Globus pallidus (tissue), 1 donor: ENCODE measurements at regions not wholly inside any gene's neighbourhood (a gene's known extent, or its start where the extent isn't known, plus 50 kb on each side); places are given as distances from the start of the nearest gene placed in this dataset.
"Not testable (repeated sequence)": the region's sequence is repeated elsewhere in the genome, so short reads cannot be mapped to it uniquely, and the experiment has no call there.

ENCODE experiments used
- DNase-seq: peaks from one replicate; pipeline ENCODE4 v3.0.0-alpha.2; 2015; ENCODE audit warnings: low spot score

DNA sequence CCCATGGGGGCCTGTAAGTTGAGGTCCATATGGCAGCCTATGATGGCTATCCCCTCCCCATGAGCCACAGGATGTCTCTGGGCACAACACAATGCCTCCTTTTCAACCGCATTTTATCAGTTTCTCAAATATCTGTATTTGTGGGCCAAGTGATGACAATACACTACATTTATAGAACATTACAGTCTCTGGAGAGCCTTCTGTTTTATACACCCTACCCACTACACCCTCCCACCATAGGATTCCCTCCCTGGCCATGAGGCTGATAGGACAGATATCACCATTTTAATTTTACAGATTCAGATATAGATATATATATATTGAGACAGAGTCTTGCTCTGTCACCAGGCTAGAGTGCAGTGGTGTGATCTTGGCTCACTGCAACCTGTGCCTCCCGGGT lies 236.8 kb downstream of the ENC1 start:
- no peak for DNase-seq

GRCh38 chr5:74402553-74402952 lies 238.0 kb downstream of the ENC1 start:
- no peak for DNase-seq

- DNase-seq, result no peak
These were observed 238.6 kb downstream of the ENC1 start for GRCh38 chr5:74401946-74402320.

GRCh38 chr5:74401281-74401945 lies 239.1 kb downstream of the ENC1 start:
- DNase-seq, result no peak

DNA sequence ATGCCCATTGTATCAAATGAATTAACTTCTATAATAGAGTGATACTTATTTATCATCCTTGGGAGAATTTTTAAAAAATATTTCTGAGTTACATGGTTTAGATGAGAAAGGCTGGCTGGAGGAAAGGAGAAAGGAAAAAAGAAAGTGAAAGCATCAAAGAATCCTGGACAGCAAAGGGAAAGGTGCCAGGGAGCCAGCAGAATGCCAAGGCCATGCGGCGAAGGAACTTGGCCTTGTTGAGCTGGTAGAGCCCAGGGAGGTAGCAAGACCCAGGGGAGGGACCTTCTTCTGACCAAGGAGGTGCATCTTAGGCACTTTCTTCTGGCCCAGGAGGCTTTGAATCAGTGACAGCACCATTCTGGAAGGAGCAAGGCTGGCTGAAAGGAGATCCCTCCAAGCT lies 240.5 kb downstream of the ENC1 start:
- DNase-seq, result no peak

DNA sequence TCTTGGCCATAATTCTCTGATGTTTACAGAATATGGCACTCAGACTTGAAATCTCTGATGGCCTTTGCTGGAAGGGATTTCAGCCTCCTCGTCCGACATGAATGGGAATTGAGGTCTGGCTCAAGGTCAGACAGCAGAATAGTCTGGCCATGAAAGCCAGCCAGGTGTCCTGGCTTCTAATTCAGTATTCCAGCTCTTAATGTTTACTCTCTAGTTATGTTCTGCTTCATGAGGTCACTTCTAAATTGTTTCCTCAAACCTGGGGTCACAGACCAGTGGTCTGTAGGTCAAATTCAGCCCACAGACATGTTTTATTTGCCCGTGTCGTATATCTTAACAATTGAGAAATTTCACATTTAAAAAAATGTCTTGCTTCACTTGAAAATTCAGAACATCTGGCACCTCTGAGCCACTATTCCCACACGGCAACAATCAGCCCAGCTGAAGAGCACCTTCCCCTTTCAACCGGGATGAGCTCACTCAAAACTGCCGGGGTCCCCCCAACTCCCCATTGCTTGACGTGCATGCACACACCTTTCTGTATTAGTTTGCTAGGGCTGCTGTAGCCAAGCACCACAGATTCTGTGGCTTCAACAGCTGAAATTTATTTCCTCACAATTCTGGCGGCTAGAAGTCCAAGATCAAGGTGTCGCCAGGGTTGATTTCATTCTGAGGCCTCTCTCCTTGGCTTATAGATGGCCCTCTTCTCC lies 243.5 kb downstream of the ENC1 start:
- DNase-seq, result no peak

- DNase-seq, result no peak
These were observed 245.3 kb downstream of the ENC1 start for GRCh38 chr5:74394916-74395880.

- DNase-seq, result no peak
These were observed 246.0 kb downstream of the ENC1 start for GRCh38 chr5:74394528-74394915.

DNA sequence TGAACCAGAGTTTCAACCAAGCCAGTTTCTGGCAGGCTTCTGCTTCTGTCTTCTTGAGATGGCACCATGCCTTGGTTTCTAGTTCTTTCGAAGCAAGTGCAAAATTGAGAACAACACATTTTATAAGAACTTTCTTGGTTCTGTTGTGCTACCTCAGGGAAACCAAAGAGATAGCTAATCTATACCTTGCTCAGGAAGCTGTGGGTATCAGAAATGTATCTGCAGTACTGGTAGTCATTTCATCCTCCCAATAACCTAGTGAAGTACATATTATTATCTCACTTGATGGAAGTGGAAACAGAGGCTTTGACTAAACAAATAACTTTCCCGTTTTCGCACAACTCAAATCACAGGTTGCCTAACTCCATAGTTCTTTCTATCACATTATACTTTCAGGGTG lies 246.6 kb downstream of the ENC1 start:
- no peak for DNase-seq

GRCh38 chr5:74392711-74393351 lies 247.7 kb downstream of the ENC1 start:
- no peak for DNase-seq

DNA sequence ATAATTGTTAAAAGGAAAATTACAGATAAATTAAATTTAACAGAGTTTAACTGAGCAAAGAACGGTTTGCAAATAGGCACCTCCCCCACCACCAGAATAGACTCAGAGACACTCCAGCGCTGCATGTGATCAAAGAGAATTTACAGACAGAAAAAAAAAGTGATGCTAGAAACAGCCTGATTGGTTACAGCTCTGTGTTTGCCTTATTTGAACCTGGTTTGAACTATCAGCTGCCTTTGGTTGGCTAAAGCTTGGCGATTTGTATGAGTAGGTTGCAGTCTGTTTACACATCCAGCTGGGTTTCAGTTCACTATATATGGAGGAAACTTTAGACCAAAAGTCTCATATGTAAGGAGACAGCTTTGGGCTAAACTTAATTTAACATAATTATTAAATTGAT lies 249.1 kb downstream of the ENC1 start:
- no peak for DNase-seq

GRCh38 chr5:74390822-74391221 lies 249.7 kb downstream of the ENC1 start:
- no peak for DNase-seq

DNA sequence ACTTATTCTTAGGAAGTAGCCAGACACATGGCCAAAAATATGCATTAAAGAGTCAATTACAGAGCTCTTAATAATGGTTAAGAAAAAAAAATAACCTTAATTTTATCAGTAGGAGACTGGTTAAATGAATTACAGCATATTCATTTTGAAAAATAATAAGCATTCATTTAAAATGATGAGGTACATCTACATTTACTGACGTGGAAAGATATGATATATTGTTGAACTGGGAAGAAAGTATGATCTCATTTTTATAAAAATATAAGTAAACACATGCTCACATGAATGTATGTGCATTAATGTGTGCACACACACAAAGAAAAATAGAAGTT lies 250.3 kb downstream of the ENC1 start:
- no peak for DNase-seq

DNA sequence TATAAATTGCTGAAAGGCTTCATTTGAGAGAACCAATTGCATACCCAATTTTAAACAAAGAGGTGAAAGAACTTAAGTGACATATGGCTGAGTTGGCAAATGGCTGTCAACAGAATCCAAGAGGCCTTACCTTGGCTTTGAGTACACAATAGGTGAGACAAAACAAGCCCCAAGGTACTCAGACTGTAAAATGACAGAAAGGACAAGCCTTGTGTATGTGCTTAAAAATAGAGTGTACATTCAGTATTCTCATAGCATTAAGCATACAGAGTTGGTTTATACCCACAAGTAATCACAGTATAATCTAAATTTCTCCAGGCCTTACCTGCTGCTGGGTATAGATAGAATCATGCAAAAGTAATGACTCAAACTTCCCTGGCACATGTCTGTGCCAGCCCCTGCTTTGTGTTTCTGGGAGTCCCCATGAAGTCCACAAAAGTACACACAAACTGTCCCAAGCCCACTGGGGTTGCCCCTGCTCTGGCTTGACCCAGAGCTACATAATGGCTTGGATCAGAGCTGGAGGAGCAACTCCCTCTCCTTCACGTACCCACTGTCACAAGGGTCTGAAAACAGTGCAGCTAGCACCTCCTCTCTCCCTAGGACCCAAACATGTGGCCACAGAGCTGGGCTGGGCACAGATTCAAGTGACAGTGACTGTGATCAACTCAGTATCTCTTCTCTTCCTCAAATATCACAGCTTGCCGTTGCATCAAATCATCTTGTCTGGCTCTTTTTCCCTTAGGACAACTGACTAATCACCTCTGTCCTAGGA lies 250.8 kb downstream of the ENC1 start:
- no peak for DNase-seq

DNA sequence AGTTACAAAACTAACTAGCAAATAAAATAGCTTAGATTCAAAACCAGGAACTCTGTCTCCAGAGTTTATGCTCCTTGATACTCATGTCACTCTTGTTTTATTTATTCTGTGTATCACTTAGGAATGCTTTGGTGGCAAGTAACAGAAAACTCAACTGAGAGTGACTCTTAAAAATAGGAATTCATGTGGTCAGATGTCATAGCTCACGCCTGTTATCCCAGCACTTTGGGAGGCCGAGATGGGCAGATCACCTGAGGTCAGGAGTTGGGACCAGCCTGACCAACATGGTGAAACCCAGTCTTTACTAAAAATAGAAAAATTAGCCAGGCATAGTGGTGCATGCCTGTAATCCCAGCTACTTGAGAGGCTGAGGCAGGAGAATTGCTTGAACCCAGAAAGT lies 252.1 kb downstream of the ENC1 start:
- not testable (repeated sequence) for DNase-seq

DNA sequence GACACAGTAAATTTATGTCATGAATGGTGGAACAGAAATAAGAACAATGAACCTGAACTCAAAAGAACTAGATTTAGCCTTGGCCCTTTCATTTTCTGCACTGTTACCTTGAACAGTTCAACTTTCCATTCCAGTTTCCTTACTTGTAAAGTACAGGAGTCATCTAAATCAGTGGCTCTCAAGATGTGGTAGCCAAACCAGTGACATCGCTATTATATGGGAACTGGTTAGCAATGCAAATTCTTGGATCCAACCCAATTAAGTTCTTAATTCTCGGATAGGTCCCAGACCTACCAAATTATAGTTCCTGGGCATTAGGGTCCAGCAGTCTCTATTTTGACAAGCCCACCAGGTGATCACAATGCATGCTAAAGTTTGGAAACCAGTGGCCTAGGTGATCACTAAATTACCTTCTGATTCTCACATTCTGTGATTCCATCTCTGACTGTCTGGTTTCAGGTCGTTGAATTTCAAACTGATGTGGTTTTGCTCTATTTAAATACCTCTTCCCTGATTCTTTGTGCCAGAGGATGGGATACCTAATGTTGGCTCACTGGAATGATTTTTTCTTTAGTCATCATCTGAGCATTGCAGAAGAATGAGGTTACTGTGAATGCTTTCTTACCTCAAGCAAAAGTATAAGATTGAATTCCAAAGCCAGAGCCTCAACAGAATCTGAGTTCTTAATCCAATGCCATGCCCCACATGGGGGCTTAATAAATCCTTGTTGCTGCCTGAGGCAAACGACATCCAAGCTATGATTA lies 253.8 kb downstream of the ENC1 start:
- DNase-seq, result no peak

DNA sequence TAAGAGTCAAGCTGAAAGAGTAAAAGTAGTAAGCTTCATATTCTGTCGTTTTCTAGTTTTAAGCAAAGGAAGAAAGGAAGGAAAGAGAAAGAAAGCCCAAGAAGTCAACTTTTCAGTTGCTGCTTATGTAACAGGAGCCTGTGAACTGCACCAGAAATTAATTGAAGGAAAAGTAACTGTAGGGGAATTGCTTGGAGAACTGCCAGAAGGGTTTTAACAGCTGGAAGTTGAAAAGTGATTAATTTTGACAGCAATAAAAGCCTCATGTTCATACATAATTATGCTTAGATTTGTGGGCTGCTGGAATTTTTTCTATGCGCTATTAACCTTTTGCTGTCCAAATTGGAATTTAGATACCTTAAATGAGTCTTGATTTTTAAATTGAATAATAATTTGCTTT lies 255.7 kb downstream of the ENC1 start:
- DNase-seq, result no peak

DNA sequence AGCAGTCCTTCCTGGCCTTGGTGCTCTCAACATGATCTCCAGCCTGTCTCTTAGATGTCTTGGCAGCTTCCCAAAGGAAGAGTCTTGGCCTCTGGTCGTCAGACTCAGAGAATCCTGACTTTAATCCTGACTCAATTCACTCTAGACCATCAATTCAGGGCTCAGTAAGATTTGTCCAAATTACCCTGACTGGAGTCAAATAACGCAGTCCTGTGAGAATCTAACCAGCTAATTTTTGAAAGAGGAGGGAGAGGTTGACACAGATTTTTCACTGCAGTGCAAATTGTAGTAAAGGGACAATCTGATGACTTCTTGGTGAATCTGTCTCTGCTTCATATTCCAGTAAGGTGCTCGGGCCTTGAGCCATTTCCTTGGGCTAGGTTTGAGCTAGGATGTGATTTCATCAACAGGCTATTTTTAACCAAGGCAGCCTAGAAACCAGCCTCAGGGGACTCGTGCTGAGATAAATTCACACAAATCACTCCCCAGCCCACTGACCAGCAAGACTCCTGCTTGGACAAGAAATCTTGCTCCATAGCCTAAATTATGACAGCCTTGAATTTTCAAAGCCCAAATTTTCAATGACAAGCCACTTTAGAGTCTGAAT lies 257.4 kb downstream of the ENC1 start:
- DNase-seq, result no peak

DNA sequence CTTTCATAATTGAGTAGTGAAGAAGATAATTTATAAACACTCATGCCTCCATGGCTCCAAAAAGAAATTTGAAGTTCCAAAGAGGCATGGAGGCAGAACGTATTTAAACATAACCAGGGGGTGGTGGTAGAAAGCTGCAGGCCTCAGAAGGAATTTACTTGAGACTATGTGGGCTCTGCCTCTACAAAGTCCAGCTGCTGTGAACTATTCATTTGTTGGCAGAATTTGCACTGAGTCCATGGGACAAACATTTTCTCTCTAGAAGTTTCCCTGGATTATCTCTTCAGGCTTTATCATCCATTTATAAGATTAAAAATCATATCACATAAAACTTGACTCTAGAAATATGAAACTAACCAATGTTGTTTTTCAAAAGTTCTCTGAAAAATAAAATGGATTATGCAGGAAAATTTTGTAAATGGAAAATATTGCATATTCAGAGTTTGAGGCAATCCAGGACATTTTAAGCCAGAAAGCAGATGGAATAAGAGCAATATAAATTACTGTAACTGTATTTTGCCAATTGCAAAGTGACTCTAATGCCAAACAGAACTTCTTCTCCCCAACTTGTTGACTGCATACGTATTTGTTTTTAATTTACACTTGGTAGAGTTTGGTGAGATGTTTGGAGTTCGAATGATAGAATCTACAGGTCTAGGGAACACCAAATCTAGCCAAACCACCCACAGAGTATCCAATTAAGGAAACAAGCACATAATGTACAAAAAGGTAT lies 258.2 kb downstream of the ENC1 start:
- DNase-seq, result no peak

DNA sequence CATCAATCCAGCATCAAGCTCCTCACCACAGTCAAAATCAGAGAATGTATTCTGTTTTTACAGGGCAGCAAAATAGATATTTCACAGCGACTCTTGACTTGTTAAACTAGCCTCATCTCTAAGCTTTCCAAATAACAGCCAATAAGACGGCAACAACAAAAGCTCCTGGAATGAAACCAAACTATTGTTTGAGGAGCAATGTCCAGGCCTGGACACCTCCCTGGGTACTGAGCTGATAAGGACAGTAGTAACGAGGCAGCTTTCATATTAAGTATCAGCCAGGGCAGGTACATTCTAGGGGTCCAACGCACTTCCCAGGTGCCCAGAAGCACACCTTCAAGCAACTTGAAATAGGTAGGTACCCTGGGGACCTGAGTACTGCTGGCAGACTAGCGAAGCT lies 260.3 kb downstream of the ENC1 start:
- no peak for DNase-seq
